SK-N-SH (cell line): ENCODE measurements at regions not wholly inside any gene's neighbourhood (a gene's known extent, or its start where the extent isn't known, plus 50 kb on each side); places are given as distances from the start of the nearest gene placed in this dataset.

Experiments
- CTCF ChIA-PET: fragments of 300-600, 350-600 bp; formaldehyde crosslinking; extraction: SDS; loops from one replicate; lab custom pipeline; 2021; lab: Yijun Ruan, JAX
- POLR2A ChIA-PET: fragments of 350-600 bp; sonication (Branson Sonifier 250); formaldehyde crosslinking; extraction: SDS; loops from one replicate; lab custom pipeline; 2020; ENCODE audit warnings: antibody characterized with exemption, inconsistent platforms; lab: Yijun Ruan, JAX
- DNase-seq: peaks from one replicate; pipeline ENCODE4 v3.0.0; 2012
- H2AFZ ChIP-seq: fragments of 200-600 bp; sonication (generic); 2 replicates; pipeline ENCODE4 v1.8.1; 2016; ENCODE audit warnings: antibody characterized with exemption, mild to moderate bottlenecking, low read depth
- H3F3A ChIP-seq: fragments of 200-600 bp; sonication (generic); replicated peaks from 2 replicates; pipeline ENCODE3; 2016; ENCODE audit warnings: antibody characterized with exemption, mild to moderate bottlenecking; ENCODE audit not compliant: insufficient read depth
- H3K27ac ChIP-seq, 2 experiments: fragments of 200-500 bp in 1 of 2; fragments of 200-600 bp in 1 of 2; sonication (Bioruptor generic) in 1 of 2; sonication (generic), shearing (Covaris generic) in 1 of 2; 2 replicates each; pipeline versions ENCODE4 v1.5.1 to v1.6.1; 2014 to 2016; ENCODE audit warnings: low read depth in 2 of 2, inconsistent platforms in 1 of 2, low read length in 1 of 2, mild to moderate bottlenecking in 1 of 2, mixed read lengths in 1 of 2
- H3K27me3 ChIP-seq: fragments of 200-600 bp; sonication (generic), shearing (Covaris generic); 2 replicates; pipeline ENCODE4 v1.6.1; 2016; ENCODE audit warnings: mixed run types; ENCODE audit not compliant: insufficient read depth
- H3K36me3 ChIP-seq, 2 experiments: fragments of 200-500 bp in 1 of 2; fragments of 200-600 bp in 1 of 2; sonication (Bioruptor generic) in 1 of 2; sonication (generic) in 1 of 2; replicated peaks in 1 of 2; 2 replicates each; pipeline versions ENCODE3 to v1.5.1; 2014 to 2016; ENCODE audit warnings: low read length in 1 of 2, mild to moderate bottlenecking in 1 of 2; ENCODE audit not compliant: insufficient read depth in 2 of 2, control insufficient read depth in 1 of 2
- H3K4me1 ChIP-seq, 2 experiments: fragments of 200-500 bp in 1 of 2; fragments of 200-600 bp in 1 of 2; sonication (Bioruptor generic) in 1 of 2; sonication (generic), shearing (Covaris generic) in 1 of 2; 2 replicates each; pipeline versions ENCODE4 v1.5.1 to v1.6.1; 2014 to 2016; ENCODE audit warnings: low read depth in 1 of 2, low read length in 1 of 2, mixed run types in 1 of 2; ENCODE audit not compliant: insufficient read depth in 2 of 2, control insufficient read depth in 1 of 2
- H3K4me2 ChIP-seq: fragments of 200-600 bp; sonication (generic), shearing (Covaris generic); 2 replicates; pipeline ENCODE4 v1.6.1; 2017; ENCODE audit warnings: mixed run types
- H3K4me3 ChIP-seq, 2 experiments: fragments of 200-500 bp in 1 of 2; fragments of 200-600 bp in 1 of 2; sonication (Bioruptor generic) in 1 of 2; sonication (generic), shearing (Covaris generic) in 1 of 2; 2 replicates each; pipeline versions ENCODE4 v1.5.1 to v1.8.1; 2014 to 2016; ENCODE audit warnings: low read depth in 2 of 2, inconsistent platforms in 1 of 2, low read length in 1 of 2, mild to moderate bottlenecking in 1 of 2, mixed read lengths in 1 of 2, moderate library complexity in 1 of 2
- H3K79me2 ChIP-seq: fragments of 200-600 bp; sonication (generic); 2 replicates; pipeline ENCODE4 v1.8.1; 2017; ENCODE audit warnings: mild to moderate bottlenecking; ENCODE audit not compliant: insufficient read depth
- H3K9ac ChIP-seq: fragments of 200-600 bp; sonication (generic); 2 replicates; pipeline ENCODE4 v1.6.1; 2017; ENCODE audit warnings: mixed run types
- H3K9me2 ChIP-seq: fragments of 200-600 bp; sonication (generic); 2 replicates; pipeline ENCODE4 v1.6.1; 2017; ENCODE audit warnings: mixed run types
- H3K9me3 ChIP-seq: fragments of 200-600 bp; sonication (generic); 2 replicates; pipeline ENCODE4 v1.6.1; 2017; ENCODE audit warnings: mixed run types, mild to moderate bottlenecking, moderate library complexity
- H4K20me1 ChIP-seq: fragments of 200-600 bp; sonication (generic); 2 replicates; pipeline ENCODE4 v1.6.1; 2017; ENCODE audit warnings: mild to moderate bottlenecking, mixed run types; ENCODE audit not compliant: insufficient read depth
- ELF1 ChIP-seq: IDR thresholded peaks from 2 replicates; pipeline ENCODE4 v1.4.0; 2012
- EP300 ChIP-seq, 2 experiments: IDR thresholded peaks; 2 replicates each; pipeline versions ENCODE4 v1.4.0 to v1.6.1; 2012; ENCODE audit warnings: borderline replicate concordance in 1 of 2, low read depth in 1 of 2, low read length in 1 of 2
- FOSL2 ChIP-seq: IDR thresholded peaks from 2 replicates; pipeline ENCODE4 v1.4.0; 2012; ENCODE audit warnings: low read depth, mild to moderate bottlenecking, moderate library complexity, borderline replicate concordance
- FOXJ3 ChIP-seq: sonication (generic); formaldehyde crosslinking; IDR thresholded peaks from 2 replicates; pipeline ENCODE4 v1.5.1; 2020; ENCODE audit warnings: mild to moderate bottlenecking, missing genetic modification reagents
- GATA2 ChIP-seq: sonication (generic); formaldehyde crosslinking; IDR thresholded peaks from 2 replicates; pipeline ENCODE4 v1.5.0; 2020; ENCODE audit warnings: mild to moderate bottlenecking, missing genetic modification reagents
- SMC3 ChIP-seq: IDR thresholded peaks from 2 replicates; pipeline ENCODE4 v1.6.1; 2012; ENCODE audit warnings: low read depth, low read length, improper control_type of control experiment
- TCF12 ChIP-seq: IDR thresholded peaks from 2 replicates; pipeline ENCODE4 v1.4.0; 2012
- WGBS: methylation state at CpG from one replicate; pipeline ENCODE4 v1.1.6; 2017; ENCODE audit warnings: low lambda C conversion rate; 5-methylcytosine and 5-hydroxymethylcytosine counted together
- TF ChIP-seq, protein P1 (sequence below): IDR thresholded peaks from 2 replicates; pipeline ENCODE4 v1.4.0; 2012; ENCODE audit warnings: low read depth

DNA sequence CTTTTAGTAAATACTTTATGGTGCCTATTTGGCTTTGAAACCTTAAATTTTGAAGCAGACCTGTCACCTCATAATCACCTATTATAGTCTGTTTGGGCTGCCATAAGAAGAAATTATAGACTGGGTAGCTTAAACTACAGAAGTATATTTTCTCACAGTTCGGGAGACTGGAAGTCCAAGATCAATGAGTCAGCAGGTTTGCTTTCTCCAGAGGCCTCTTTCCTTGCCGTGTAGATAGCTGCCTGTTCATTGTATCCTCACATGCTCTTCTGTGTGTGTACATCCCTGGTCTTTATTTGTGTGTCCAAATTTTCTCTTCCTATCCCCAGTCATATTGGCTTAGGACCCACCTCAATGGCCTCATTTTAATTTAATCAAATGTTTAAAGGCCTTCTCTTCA lies 518.2 kb downstream of the ADGRL2 start:
- no peak for DNase-seq
- CTCF ChIA-PET, result no interaction called here
- no peaks in the 10 kb centered on the region for H3K9me2 ChIP-seq
- H3F3A ChIP-seq, result no peaks in the 10 kb centered on the region
- POLR2A ChIA-PET, result no interaction called here
- no peaks in the 10 kb centered on the region for H3K27me3 ChIP-seq
- no peaks in the 10 kb centered on the region; a peak in 1 of 4 replicates for H3K4me1 ChIP-seq
- no peaks in the 10 kb centered on the region for H3K36me3 ChIP-seq
- H3K9me3 ChIP-seq, result no peaks in the 10 kb centered on the region
- H3K9ac ChIP-seq, result no peak overlapping the region
- TF ChIP-seq SMC3, result no peak
- no peak overlapping the region for H3K4me2 ChIP-seq
- no peak overlapping the region for H3K27ac ChIP-seq
- WGBS, result 53% methylated on average over 2 of the region's 2 CpGs
- no peak overlapping the region for H3K4me3 ChIP-seq
- no peak overlapping the region for H2AFZ ChIP-seq
- no peaks in the 10 kb centered on the region for H4K20me1 ChIP-seq
- H3K79me2 ChIP-seq, result no peaks in the 10 kb centered on the region

DNA sequence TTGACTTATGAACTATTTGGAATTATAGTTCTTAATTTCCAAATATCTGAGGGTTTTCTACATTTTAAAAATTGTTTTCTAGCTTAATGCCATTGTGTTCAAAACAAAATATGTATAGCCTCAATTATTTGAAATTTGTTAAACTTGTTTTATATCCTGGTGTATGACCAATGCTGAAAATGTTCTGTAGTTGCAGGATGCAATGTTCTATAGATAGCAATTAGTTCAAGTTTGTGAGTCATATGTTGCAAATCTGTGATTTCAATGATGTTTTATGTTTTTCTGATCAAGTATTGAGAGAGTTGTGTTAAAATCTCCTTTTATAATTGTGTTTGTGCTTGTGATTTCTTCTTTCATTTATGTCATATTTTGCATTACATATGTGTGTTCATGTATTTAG lies 517.5 kb downstream of the ADGRL2 start:
- H4K20me1 ChIP-seq, result no peaks in the 10 kb centered on the region
- H3K9me2 ChIP-seq, result no peaks in the 10 kb centered on the region
- H3K4me1 ChIP-seq, result no peaks in the 10 kb centered on the region; a peak in 1 of 4 replicates
- H3K4me3 ChIP-seq, result no peak overlapping the region
- no peak for DNase-seq
- no peak overlapping the region for H3K9ac ChIP-seq
- no peaks in the 10 kb centered on the region for H3F3A ChIP-seq
- ChIA-PET POLR2A (no interaction called here), CTCF (no interaction called here)
- no peaks in the 10 kb centered on the region for H3K9me3 ChIP-seq
- no peak overlapping the region for H3K4me2 ChIP-seq
- H3K27ac ChIP-seq, result no peak overlapping the region
- no peak overlapping the region for H2AFZ ChIP-seq
- H3K36me3 ChIP-seq, result no peaks in the 10 kb centered on the region
- no peaks in the 10 kb centered on the region for H3K27me3 ChIP-seq
- no peak for TF ChIP-seq ELF1
- no peak for TF ChIP-seq TCF12
- H3K79me2 ChIP-seq, result no peaks in the 10 kb centered on the region

DNA sequence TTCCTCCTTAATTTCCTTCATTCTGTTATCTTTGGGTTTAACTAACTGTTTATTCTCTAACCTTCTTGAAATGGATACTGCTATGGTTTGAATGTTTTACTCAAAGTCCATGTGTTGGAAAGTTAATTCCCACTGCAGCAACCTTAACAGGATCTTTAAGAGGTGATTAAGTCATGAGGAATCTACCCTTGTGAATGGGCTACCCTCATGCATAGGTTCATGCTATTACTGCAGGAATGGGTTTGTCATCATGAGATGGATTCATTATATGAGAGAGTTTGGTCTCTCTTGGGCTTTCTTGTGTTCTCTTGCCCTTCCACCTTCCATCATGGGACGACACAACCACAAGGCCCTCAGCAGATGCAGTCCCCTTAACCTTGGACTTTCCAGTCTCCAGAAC lies 516.9 kb downstream of the ADGRL2 start:
- Histone ChIP-seq H3K9me3 (no peaks in the 10 kb centered on the region), H3K4me2 (no peak overlapping the region), H3K4me3 (no peak overlapping the region), H3K27me3 (no peaks in the 10 kb centered on the region), H3K9ac (no peak overlapping the region), H3K4me1 (no peaks in the 10 kb centered on the region; a peak in 1 of 4 replicates), H3K36me3 (no peaks in the 10 kb centered on the region), H2AFZ (no peak overlapping the region), H3K27ac (no peak overlapping the region), H3K79me2 (no peaks in the 10 kb centered on the region), H3K9me2 (no peaks in the 10 kb centered on the region), H4K20me1 (no peaks in the 10 kb centered on the region), H3F3A (no peaks in the 10 kb centered on the region)
- no peak for DNase-seq
- ChIA-PET CTCF (no interaction called here), POLR2A (no interaction called here)
- TF ChIP-seq GATA2 (CRISPR knock-in tag), result no peak
- TF ChIP-seq, protein P1, sequence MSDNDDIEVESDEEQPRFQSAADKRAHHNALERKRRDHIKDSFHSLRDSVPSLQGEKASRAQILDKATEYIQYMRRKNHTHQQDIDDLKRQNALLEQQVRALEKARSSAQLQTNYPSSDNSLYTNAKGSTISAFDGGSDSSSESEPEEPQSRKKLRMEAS, result no peak
- 60% methylated on average over 1 of the region's 1 CpG for WGBS

DNA sequence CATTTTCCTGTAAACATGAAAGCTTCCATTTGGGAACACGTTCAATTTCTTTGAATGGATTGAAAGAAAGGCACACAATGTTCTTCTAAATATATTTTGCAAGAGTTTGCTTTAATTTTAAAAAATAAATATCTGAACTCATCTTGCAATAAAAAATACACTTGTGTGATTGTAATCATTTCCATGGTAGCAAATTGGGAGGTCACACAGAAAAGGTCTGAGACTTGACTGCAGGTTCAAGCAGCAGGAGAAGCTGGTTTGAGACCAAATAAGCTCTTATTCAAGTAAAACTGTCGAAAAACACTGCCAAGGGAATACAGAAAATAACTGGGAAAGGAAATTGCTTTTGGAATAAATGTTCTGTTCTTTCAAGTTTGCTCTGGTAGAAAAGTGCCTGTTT lies 498.9 kb downstream of the ADGRL2 start:
- POLR2A ChIA-PET, result no interaction called here
- WGBS, result 23% methylated on average over 2 of the region's 2 CpGs

More for the DNA sequence above, 498.9 kb downstream of the ADGRL2 start:
- CTCF ChIA-PET, result interaction anchor here (1.3 kb wide), 1 partner anchor 10 kb away, joined by 3 read pairs; no protein-coding TSS in a partner anchor
- Histone ChIP-seq H3K79me2 (no peaks in the 10 kb centered on the region), H3K9ac (no peak overlapping the region), H3K9me3 (no peaks in the 10 kb centered on the region), H3K4me2 (no peak overlapping the region), H3F3A (no peaks in the 10 kb centered on the region), H3K9me2 (no peaks in the 10 kb centered on the region), H3K36me3 (no peaks in the 10 kb centered on the region), H3K4me1 (no peaks in the 10 kb centered on the region), H3K27me3 (no peaks in the 10 kb centered on the region), H2AFZ (no peak overlapping the region), H4K20me1 (no peaks in the 10 kb centered on the region), H3K4me3 (no peak overlapping the region), H3K27ac (no peak overlapping the region)
- DNase-seq, result no peak
- no peak for TF ChIP-seq EP300 (IDR thresholded peaks at IDR 0.05; ENCODE audit: borderline replicate concordance in 1 of 2, low read depth in 1 of 2, low read length in 1 of 2)
- no peak for TF ChIP-seq FOSL2
- no peak for TF ChIP-seq FOXJ3 (CRISPR knock-in tag)
- no peak for TF ChIP-seq SMC3
